Loucy (cell line): ENCODE measurements at regions not wholly inside any gene's neighbourhood (a gene's known extent, or its start where the extent isn't known, plus 50 kb on each side); places are given as distances from the start of the nearest gene placed in this dataset.

Experiments used
- EZH2phosphoT487 ChIP-seq: fragments of 200-600 bp; IDR thresholded peaks from 2 replicates; pipeline ENCODE4 v1.6.1; 2018; ENCODE audit warnings: antibody characterized with exemption, mild to moderate bottlenecking, moderate library complexity, borderline replicate concordance
- TF ChIP-seq, protein P1 (sequence below): fragments of 200-600 bp; sonication (generic); conservative IDR thresholded peaks from 2 replicates; pipeline ENCODE4 v1.5.1; 2014; ENCODE audit warnings: mild to moderate bottlenecking, antibody characterized with exemption, low read length

DNA sequence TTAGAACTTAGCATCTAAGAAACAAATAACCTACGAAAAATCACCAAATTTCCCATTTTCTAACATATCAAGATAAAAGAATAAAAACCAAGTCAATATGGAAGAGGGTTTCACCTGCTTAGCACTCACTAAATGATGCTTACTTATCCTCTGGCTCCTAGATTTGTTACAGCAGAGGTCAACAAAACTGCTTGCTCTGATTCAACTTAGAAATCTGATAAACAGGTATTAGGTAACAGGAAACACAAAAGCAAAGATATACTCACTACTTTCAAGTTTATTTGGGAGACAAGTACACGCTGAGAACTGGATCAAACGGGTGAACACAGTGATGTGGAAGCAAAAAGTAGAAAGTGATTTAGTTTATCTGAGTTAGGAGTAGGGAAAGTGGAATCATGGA lies 235.7 kb upstream of the TARS1 start:
- TF ChIP-seq, protein P1, sequence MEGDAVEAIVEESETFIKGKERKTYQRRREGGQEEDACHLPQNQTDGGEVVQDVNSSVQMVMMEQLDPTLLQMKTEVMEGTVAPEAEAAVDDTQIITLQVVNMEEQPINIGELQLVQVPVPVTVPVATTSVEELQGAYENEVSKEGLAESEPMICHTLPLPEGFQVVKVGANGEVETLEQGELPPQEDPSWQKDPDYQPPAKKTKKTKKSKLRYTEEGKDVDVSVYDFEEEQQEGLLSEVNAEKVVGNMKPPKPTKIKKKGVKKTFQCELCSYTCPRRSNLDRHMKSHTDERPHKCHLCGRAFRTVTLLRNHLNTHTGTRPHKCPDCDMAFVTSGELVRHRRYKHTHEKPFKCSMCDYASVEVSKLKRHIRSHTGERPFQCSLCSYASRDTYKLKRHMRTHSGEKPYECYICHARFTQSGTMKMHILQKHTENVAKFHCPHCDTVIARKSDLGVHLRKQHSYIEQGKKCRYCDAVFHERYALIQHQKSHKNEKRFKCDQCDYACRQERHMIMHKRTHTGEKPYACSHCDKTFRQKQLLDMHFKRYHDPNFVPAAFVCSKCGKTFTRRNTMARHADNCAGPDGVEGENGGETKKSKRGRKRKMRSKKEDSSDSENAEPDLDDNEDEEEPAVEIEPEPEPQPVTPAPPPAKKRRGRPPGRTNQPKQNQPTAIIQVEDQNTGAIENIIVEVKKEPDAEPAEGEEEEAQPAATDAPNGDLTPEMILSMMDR = no peak
- no peak for TF ChIP-seq EZH2phosphoT487
